Mesodermal cell (in vitro differentiated cells): ENCODE measurements at regions not wholly inside any gene's neighbourhood (a gene's known extent, or its start where the extent isn't known, plus 50 kb on each side); places are given as distances from the start of the nearest gene placed in this dataset.

Experiments
- H3K27ac ChIP-seq: 2 replicates; pipeline ENCODE4 v1.7.0; 2013; ENCODE audit warnings: mild to moderate bottlenecking, low read depth, low read length, moderate library complexity; ENCODE audit not compliant: severe bottlenecking
- H3K36me3 ChIP-seq: 2 replicates; pipeline ENCODE4 v1.7.1; 2013; ENCODE audit warnings: mild to moderate bottlenecking, low read length, moderate library complexity; ENCODE audit not compliant: control insufficient read depth, insufficient read depth
- H3K4me1 ChIP-seq: one replicate; pipeline ENCODE4 v1.7.1; 2013; ENCODE audit warnings: mild to moderate bottlenecking, low read length; ENCODE audit not compliant: insufficient read depth, control insufficient read depth, poor library complexity, severe bottlenecking
- H3K4me3 ChIP-seq: 2 replicates; pipeline ENCODE4 v1.7.0; 2013; ENCODE audit warnings: low read length, control low read depth, mild to moderate bottlenecking; ENCODE audit not compliant: insufficient read depth, poor library complexity, severe bottlenecking; ENCODE audit errors: extremely low read depth
- H3K9me3 ChIP-seq: 2 replicates; pipeline ENCODE4 v1.7.1; 2013; ENCODE audit warnings: mild to moderate bottlenecking, low read length, moderate library complexity; ENCODE audit not compliant: control insufficient read depth
- WGBS, 2 experiments: methylation state at CpG; one replicate each; pipeline ENCODE4 v1.1.5; 2013; ENCODE audit warnings: missing lambda C conversion rate in 2 of 2; ENCODE audit not compliant: insufficient coverage in 2 of 2; 5-methylcytosine and 5-hydroxymethylcytosine counted together

DNA sequence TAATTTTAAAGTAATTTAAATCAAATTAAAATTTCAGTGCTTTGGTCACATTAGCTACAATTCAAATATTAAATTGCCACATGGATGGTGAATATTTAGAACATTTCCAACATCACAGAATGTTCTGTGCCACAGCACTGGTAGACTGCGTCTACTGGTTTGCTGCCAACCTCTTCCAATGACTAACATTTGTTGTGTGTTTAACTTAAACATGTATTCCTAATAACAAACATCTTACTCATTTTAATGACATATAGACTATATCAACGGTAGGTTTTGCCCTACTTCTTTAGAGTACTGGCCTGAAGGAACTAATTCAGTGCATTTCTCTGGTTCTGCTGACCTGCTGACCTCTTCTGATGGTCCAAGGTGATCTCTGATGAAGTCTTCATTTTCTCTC, 157.6 kb downstream of the DCK start:
- no peak overlapping the region for H3K4me3 ChIP-seq
- WGBS, 2 experiments: 77 to 100% methylated on average over 1 of the region's 2 CpGs
- H3K36me3 ChIP-seq: no peaks in the 10 kb centered on the region
- no peaks in the 10 kb centered on the region for H3K9me3 ChIP-seq
- H3K4me1 ChIP-seq: no peaks in the 10 kb centered on the region
- H3K27ac ChIP-seq: no peak overlapping the region

DNA sequence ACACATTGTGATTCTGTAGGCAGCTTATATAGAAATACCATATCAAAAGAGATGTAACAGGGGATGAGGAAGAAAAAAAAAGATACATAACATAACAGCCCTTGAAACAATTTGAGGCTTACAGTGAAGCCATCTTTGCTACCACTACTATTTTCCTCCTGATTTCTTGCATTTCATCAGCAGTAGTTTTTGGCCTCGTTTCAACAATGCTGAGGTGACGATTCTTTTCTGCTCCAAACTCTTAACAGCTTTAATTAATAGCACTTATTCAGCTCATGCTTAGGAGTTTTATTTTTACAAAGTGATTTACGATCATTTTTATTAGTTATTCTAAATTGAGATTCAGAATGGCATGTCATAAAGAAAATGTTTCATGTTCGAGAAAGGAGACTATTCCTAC, 163.2 kb downstream of the DCK start:
- Histone ChIP-seq H3K4me3 (no peak overlapping the region), H3K27ac (no peak overlapping the region), H3K9me3 (no peaks in the 10 kb centered on the region), H3K4me1 (no peaks in the 10 kb centered on the region), H3K36me3 (no peaks in the 10 kb centered on the region)
- 60% methylated on average over 1 of the region's 4 CpGs; no CpG with 5 or more reads in 1 of the 2 experiments for WGBS, 2 experiments

DNA sequence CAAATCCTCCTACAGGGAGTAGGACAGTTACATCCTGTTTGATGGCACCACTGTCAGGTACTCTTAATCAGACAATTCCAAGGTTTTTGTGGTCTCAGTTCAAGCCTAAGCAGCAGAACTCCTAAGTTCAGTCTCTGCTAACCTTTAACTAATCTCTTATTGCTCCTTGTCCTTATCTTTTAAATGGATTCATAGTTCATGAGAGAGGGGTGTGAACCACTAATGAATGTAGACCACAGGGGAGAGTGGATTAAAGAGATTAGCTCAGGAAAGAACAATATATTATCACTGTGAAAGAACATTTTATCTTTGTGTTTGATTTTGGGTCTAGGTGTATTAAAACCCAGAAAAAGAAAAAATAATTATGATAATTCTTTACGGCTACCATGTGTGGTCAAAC, 168.9 kb downstream of the DCK start:
- Histone ChIP-seq H3K27ac (no peak overlapping the region), H3K4me1 (no peaks in the 10 kb centered on the region), H3K9me3 (no peaks in the 10 kb centered on the region), H3K36me3 (no peaks in the 10 kb centered on the region), H3K4me3 (no peak overlapping the region)
- WGBS, 2 experiments: no CpG with 5 or more reads among the region's 1 CpG

DNA sequence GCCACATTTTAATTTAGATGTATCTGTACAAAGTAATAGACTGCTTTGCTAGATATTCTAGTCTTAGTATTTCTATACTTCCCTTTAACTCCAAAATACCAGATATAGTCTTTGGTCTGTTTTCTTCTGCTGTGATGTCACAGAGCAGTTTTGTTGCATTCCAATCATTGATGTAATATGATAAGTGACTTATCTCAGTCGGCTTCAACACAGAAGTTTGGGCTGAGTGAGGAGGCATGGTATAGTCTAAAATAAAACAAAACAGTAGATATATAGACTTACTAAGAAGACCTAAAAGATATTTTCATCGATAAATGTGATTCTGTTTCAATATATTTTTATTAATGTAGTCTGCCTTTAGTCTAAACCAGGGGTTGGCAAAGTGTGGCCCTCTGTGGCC, 169.9 kb downstream of the DCK start:
- no peaks in the 10 kb centered on the region for H3K4me1 ChIP-seq
- H3K27ac ChIP-seq: no peak overlapping the region
- no peak overlapping the region for H3K4me3 ChIP-seq
- H3K36me3 ChIP-seq: no peaks in the 10 kb centered on the region
- H3K9me3 ChIP-seq: no peaks in the 10 kb centered on the region
- WGBS, 2 experiments: no CpG with 5 or more reads among the region's 2 CpGs

DNA sequence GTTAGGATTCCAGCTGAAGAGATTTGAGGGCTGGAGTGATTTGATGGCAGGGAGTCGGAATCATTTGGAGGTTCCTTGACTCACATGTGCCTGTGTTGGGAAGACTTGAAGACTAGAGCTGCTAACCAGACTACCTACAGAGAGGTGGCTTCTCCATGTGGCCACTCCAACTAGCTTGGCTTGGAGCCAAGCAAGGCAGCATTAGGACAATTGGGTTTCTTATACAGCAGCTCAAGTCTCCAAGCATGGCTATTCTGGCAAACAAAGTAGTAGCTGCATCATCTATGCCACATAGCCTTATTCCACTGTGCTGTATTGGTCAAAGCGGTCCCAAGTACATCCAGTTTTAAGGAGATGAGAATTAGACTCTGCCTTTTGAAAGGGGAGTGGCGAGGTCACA, 171.7 kb upstream of the SLC4A4 start:
- WGBS, 2 experiments: 80 to 93% methylated on average over 1 to 3 of the region's 3 CpGs
- no peak overlapping the region for H3K27ac ChIP-seq
- no peaks in the 10 kb centered on the region for H3K9me3 ChIP-seq
- no peaks in the 10 kb centered on the region for H3K36me3 ChIP-seq
- H3K4me3 ChIP-seq: no peak overlapping the region
- no peaks in the 10 kb centered on the region for H3K4me1 ChIP-seq

DNA sequence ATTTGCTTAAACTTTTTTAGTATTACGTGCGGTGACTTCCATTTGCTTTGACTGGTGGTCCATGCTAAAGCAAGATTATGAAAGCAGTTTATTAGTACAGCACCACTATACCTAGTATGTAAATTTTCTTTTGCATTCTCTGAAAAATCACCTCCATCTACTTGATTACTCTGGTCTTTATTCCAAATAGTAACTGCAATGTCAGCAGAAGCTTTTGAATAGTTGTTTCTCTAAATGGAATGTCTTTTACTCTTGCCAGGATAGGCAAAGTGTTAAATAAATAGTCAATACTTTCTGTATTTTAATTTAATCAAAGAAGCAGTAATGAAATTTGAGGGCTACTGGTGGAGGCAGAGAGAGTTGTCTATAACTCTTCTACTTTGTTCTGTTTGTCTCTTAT, 167.2 kb upstream of the SLC4A4 start:
- WGBS, 2 experiments: no CpG with 5 or more reads among the region's 2 CpGs

DNA sequence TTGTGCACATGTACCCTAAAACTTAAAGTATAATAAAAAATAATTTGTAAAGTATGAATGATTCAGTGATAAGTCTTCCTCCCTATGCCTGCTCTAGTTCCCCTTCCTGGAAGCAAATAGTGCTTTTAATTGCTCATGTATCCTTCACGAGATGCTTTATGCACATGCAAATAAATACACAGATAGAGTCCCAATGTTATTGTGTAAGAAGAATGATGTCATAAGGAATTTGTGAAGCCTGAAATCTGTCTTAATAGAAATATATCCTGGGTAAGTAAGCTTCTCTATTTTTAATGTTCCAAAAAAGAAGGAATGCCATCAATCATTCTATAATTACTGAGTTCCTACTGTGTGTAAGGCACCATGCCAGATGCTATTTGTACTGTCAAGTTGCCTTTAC, 157.5 kb upstream of the SLC4A4 start:
- no peak overlapping the region for H3K27ac ChIP-seq
- H3K36me3 ChIP-seq: no peaks in the 10 kb centered on the region
- WGBS, 2 experiments: no CpG with 5 or more reads among the region's 1 CpG
- no peak overlapping the region for H3K4me3 ChIP-seq
- H3K9me3 ChIP-seq: no peaks in the 10 kb centered on the region
- peaks cover 5% of the 10 kb centered on the region for H3K4me1 ChIP-seq

More for the DNA sequence above, 167.2 kb upstream of the SLC4A4 start:
- Histone ChIP-seq H3K4me3 (no peak overlapping the region), H3K27ac (no peak overlapping the region), H3K4me1 (no peaks in the 10 kb centered on the region), H3K36me3 (no peaks in the 10 kb centered on the region), H3K9me3 (peaks cover 10% of the 10 kb centered on the region)

DNA sequence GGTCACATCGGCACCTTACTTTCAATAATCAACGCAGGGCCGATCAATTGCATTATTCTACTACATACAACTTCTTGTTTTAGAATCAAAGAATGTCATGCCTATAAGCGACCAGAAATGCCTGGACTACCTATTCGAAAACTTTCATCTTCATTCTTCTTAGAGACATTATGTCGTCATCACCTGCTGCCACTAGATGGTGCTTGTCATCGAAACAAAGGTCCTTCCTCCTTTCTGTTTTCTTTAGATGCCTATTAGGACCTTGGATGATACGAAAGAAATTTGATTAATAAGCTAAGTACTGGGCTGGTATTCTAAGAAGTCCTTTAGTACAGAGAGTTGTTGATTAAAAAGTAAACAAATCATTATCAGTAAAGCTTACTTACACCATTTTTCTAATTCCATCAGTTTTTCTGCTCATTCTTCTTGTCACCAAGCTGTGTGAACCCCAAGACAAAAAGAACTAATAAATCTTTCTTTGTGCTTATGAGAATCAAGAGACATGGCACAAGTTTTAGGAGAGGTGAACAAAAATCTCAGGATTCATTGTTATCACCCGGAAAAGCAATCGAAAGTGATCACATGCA, 154.5 kb upstream of the SLC4A4 start:
- Histone ChIP-seq H3K36me3 (no peaks in the 10 kb centered on the region), H3K9me3 (no peaks in the 10 kb centered on the region), H3K27ac (no peak overlapping the region), H3K4me1 (peaks cover 5% of the 10 kb centered on the region), H3K4me3 (no peak overlapping the region)
- WGBS, 2 experiments: 30% methylated on average over 5 to 6 of the region's 10 CpGs

DNA sequence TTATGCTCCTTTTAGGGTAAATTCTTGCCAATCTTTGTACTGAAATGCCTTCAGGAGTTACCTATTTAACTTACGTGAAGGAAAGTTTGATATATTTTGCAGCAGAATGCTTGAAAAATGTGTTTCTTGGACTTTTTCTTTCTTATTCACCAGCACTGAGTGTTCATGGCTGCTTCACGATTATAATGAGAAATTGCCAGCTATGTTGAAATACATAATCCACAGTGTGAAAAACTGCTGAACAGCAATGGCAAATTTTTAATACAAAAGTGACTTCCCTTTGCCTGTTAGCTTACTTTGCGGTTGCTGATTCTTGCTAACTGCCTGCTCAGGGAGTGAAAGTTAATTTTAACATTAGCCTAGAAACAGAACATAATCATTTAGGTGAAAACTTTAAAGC, 153.8 kb upstream of the SLC4A4 start:
- no peaks in the 10 kb centered on the region for H3K36me3 ChIP-seq
- WGBS, 2 experiments: 67 to 100% methylated on average over 1 to 2 of the region's 3 CpGs
- peaks cover 5% of the 10 kb centered on the region for H3K4me1 ChIP-seq
- no peaks in the 10 kb centered on the region for H3K9me3 ChIP-seq
- H3K27ac ChIP-seq: no peak overlapping the region
- no peak overlapping the region for H3K4me3 ChIP-seq

DNA sequence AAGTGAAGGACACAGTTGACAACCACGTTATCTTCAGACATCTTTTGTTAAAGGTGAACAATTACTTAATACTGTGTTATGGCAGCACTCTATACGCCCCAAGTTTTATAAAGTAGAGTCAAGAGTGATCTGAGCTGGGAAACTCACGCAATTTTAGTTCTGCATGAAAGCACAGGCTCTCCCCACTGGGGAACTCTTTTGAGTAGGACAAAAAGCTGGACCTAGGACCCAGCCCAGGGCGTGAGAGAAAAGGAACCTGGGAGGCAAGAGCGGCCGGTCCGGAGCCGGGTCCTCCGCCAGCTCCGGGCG, 152.6 kb upstream of the SLC4A4 start:
- peak overlapping the region; percentile 69 for H3K4me3 ChIP-seq
- 2 to 13% methylated on average over 9 of the region's 11 CpGs for WGBS, 2 experiments
- H3K9me3 ChIP-seq: no peaks in the 10 kb centered on the region
- no peaks in the 10 kb centered on the region for H3K36me3 ChIP-seq
- H3K4me1 ChIP-seq: peaks cover 9% of the 10 kb centered on the region
- no peak overlapping the region for H3K27ac ChIP-seq

DNA sequence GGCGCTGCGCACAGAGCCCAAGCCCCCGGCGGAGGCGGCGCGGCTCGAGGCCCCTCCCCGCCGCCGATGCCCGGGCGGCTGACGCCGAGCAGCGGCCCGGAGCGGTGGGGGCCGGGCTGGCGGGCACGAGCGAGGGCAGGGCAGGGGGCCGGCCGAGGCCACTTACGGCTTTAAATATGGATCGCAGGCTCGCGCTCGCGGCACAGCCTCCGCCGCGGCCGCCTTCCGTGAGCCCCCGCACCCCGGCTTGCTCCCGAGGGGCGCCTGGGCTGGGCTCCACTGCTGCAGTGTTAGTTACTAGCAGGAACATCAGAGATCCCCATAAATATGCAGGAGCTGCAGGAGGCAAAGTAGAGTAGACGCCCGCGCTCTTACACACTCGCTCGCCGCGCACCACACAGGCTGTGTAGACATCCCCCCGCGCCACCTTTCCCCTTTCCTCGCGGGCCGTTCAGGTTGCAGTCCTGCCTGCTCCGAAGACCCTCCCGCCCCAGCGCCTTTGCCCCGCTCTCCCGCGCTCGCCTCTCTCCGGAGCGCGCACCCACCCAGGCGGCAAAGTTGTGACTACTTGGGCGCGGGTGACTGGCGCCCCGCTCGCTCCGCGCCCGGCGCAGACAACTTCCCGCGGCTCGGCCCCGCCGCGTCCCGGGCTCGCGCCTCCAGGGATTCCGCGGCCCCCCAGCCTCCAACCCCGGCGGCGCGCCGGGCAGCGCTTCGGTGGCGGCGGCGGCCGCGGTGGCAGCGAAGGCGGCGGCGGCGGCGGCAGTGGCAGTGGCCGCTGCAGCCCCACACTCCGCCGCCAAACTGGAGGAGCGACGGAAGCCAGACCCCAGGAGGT, 152.0 kb upstream of the SLC4A4 start:
- no peaks in the 10 kb centered on the region for H3K36me3 ChIP-seq
- H3K4me3 ChIP-seq: peak overlapping the region; percentile 69
- 0% methylated on average over 66 to 69 of the region's 105 CpGs for WGBS, 2 experiments
- no peaks in the 10 kb centered on the region for H3K9me3 ChIP-seq
- no peak overlapping the region for H3K27ac ChIP-seq
- H3K4me1 ChIP-seq: peaks cover 9% of the 10 kb centered on the region
